HG02610 (cell line): ENCODE measurements at regions not wholly inside any gene's neighbourhood (a gene's known extent, or its start where the extent isn't known, plus 50 kb on each side); places are given as distances from the start of the nearest gene placed in this dataset.

Experiments
- ATAC-seq: cut with Tn5 transposase; IDR thresholded peaks from one replicate; pipeline ENCODE4 v1.9.1; 2021; ENCODE audit warnings: mild to moderate bottlenecking, moderate library complexity; ENCODE audit not compliant: unreplicated experiment

GRCh38 chr4:179855469-179855868 is 2387.7 kb upstream of the TENM3 start:
- no peak for ATAC-seq

DNA sequence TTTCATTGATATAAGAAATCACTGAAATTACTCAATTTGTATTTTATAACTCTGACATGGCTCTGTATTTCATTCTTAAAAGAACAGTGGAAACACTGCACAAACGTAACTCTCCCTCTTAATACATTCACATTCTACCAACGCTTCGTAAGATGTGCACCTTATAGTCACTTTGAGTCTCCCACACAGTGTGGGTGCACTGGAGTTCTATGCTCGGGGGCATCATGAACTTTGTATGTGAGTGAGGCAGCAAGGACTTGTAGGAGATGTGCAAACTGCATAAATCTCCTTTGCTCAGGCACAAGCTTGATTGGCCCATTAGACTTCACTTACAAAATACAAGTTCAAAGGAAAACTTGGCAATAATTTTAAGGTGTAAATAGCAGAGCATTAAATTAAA is 2385.0 kb upstream of the TENM3 start:
- no peak for ATAC-seq

- ATAC-seq, result peak; percentile 99
Measured at GRCh38 chr4:179867300-179867878, 2375.8 kb upstream of the TENM3 start.

GRCh38 chr4:179871726-179872125 is 2371.5 kb upstream of the TENM3 start:
- ATAC-seq, result no peak

DNA sequence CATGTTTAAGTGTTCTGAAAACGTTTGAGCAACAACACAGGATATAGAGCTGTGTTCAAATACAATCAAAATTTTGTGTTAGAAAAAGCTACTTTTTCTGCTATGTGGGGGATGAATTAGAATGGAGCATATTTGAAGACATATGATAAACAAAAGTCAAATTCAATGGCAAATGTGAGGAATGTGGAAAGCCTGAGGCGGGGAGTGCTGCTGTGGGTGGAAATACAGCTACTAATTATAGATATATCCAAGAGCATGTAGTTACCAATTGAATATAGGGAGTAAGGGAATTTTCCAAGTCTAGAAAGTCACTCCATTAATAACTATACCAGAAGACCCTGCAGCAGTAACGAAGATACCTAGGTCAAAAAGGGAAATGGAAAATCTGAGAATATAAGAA is 2370.4 kb upstream of the TENM3 start:
- ATAC-seq, result no peak

DNA sequence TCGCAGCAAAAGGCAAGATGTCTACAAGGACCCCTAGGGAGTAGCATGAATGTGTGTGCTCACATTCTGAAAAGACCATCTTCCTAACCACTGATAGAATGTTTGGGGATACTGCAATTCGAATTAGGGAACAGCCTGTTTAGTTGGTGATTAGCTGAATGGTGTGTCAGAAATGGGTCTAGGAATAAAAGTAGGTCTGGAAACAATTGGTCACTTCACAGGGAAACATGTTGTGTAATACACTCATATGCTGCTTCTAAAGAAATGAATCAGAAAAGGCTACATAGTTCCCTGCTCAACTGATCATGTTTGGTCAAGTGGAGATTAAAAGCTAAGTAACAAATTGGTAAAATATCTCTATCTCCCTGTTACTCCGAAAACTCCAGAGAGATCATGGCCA is 2362.4 kb upstream of the TENM3 start:
- ATAC-seq, result no peak

DNA sequence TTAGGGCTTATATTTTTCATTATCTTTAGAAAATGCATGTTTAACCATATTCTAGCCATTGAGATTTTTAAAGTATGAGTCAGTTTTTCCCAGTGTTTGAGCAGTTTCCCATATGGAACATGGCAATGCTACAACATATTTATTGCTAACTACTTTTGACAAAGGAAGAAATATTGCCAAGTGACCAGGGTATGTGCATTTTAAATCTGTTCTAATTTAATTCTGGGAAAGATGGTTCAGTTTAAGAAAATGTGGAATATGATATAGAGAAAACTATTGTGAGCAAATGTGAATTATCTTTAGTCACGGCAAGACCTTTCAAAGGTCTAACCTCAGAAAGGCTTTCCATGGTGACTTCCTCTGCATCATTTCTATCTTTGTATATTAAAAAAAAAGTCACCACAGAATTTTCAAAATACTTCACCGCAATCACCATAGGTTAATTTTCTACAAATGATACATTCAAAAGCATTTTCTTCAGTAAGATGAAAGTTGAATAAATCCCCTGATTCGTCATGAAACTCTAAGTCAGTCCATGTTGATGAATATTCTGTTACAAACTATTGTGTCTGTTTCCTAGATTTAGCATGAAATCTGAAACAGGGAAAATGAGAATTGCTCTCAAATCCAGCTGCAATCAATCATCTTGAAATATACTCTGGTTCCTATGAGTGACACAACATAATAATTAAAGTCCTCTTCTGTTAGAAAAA is 2349.0 kb upstream of the TENM3 start:
- ATAC-seq, result no peak

DNA sequence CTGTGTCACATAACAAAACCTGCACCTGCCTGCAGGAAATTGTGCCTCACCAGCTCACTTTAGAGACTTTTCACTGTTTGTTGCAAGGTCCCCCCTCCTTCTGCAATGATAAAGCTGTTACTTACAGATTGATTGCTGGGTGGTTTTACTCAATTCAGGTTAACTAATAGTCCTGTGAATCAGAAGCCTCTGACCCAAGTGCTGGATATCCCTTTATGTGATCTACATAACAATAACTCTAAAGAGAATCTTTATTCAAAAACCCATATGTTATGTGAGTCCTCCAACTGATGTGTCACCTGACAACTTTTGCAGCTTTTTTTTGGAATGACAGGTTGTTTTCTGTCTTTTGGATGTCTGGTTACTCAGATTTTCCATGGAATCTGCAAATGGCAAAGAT is 2323.6 kb upstream of the TENM3 start:
- no peak for ATAC-seq

DNA sequence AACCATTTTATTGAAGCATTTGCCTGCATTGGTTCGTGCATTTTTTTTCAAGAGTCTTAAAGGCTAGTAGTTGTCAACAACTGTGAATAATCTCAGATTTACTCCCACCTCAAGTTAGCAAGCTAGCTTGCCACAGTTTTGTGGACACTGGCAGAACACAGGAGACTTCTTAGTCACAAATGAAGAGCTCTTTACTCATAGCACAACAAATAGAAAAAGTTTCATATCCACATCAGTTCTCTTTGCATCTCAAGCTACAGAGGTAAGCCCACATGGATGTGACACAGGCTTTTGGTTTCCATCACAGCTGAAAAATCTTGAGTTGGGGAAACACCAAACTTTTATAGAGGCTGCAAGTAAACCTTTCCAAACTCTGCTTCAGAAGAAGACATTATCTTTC is 2315.7 kb upstream of the TENM3 start:
- ATAC-seq, result peak; percentile 93

- ATAC-seq, result no peak
Measured at GRCh38 chr4:179941911-179942310, 2301.3 kb upstream of the TENM3 start.

DNA sequence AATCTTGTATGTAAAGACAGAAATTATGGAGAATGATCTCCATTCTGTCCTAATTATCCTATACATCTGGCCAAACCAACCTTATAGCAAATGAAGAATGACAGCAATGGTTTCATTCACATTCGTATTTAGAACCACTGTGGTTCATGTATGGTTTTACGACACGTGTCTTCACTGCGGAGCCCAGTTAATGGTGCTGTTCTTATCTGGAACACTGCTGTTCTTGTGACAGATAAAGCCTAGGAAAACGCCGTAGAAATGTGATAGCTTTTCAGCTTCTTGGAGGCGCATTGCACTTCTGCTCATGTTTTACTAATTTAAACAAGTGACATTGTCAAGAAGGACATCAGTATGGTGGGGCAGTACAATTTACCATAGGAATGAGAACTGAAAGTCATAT is 2266.4 kb upstream of the TENM3 start:
- no peak for ATAC-seq

DNA sequence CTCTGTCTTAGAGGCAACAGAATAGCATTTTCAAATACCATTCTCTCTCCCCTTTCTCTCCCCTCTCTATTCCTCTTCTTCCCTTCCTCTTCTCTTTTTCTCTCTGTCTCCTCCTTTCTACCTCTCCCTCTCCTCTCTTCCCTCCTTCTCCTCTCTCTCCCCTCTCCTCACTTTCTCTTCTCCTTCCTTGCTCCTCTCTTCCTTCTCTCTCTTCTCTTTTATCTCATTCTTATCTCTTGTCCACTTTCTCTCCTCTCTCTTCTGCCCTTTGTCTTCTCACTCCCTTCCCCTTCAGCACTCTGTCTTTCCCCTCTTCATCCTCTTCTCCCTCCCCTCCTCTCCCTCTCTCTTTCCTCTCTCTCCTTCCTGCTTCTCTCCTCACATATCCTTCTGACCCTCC is 2265.8 kb upstream of the TENM3 start:
- ATAC-seq, result no peak

DNA sequence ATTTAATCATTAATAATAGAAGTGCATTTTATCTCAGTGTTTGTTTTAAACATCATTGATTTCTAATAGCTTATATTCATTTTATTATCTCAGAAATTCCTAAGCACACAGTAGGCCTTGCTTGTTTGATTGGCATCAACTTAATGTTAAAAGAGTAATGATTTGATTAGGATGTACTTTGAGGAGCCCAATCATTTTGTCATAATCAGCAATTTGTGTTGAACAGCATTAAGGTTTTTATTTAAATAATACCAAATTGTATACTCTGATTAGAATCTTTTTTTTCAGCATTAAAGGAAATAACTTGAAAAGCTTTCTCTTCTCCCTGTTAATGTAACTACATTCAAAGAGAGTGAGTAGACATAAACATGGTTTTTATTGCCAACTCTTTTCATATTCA is 2262.0 kb upstream of the TENM3 start:
- no peak for ATAC-seq

GRCh38 chr4:179989975-179990374 is 2253.2 kb upstream of the TENM3 start:
- ATAC-seq, result peak; percentile 100

- no peak for ATAC-seq
Measured at GRCh38 chr4:180009316-180009715, 2233.9 kb upstream of the TENM3 start.

DNA sequence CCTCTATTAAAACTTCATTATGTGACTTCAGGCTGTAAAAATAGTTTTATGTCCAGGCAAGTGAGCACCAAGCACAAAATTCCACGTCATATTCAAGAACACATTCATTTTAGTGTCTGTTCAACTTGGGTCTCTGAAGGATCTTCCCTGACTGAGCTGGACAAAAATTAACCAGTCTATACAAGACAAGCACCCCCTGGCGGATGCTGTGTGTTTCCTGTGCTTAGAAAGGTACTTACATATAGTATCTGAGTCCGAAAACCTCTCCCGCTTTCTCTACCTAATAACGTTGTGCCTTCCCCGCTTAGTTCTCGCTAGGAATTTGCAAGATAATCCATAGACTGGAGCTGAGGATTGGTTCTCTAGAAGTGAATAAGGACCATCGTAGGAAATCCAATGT is 2214.5 kb upstream of the TENM3 start:
- peak; percentile 86 for ATAC-seq

GRCh38 chr4:180031330-180031729 is 2211.9 kb upstream of the TENM3 start:
- ATAC-seq, result no peak

- no peak for ATAC-seq
Measured at GRCh38 chr4:180041576-180041975, 2201.6 kb upstream of the TENM3 start.

DNA sequence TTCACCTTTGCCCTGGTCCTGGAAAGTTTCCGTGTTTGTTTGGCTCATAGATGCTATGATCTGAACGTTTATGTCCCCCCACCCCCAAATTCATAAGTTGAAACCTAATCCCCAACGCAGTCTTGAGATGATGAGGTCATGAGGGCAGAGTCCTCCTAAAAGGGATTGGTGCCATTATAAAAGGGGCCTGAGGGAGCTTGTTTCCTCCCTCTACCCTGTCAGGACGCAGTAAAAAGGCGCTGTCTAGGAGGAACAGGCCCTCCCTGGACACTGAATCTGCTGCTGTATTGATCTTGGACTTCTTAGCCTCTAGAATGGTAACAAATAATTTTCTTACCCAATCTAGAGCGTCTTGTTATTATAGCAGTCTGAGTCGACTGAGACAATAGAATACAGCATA is 2190.6 kb upstream of the TENM3 start:
- ATAC-seq, result no peak

DNA sequence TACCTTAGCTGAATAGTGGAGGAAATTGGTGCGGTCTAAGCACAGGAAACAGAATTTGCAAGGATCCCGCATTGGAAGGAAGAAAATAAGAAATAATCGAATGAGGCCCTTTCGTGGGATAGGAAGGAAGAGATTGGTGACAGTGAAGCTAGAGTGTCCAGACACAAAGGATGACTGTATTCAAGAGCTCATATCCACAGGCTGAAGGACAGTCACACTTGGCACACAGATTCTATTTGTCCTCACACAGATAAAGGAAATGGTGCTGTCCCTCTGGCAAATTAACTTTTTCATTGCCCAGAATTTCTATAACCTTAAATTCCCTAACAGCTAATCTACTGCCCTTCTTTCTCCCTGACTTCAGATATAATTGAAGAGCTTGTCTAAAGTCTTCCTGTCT is 2188.9 kb upstream of the TENM3 start:
- no peak for ATAC-seq

- ATAC-seq, result no peak
Measured at GRCh38 chr4:180057299-180057721, 2185.9 kb upstream of the TENM3 start.

GRCh38 chr4:180057891-180058671 is 2185.1 kb upstream of the TENM3 start:
- peak; percentile 51 for ATAC-seq
